GM21717 (cell line): ENCODE measurements at regions not wholly inside any gene's neighbourhood (a gene's known extent, or its start where the extent isn't known, plus 50 kb on each side); places are given as distances from the start of the nearest gene placed in this dataset.
"Not testable (repeated sequence)": the region's sequence is repeated elsewhere in the genome, so short reads cannot be mapped to it uniquely, and the experiment has no call there.

ENCODE experiments used
- ATAC-seq: cut with Tn5 transposase; IDR thresholded peaks from one replicate; pipeline ENCODE4 v1.9.1; 2021; ENCODE audit warnings: mild to moderate bottlenecking, moderate library complexity; ENCODE audit not compliant: unreplicated experiment

GRCh38 chr6:75031102-75031501 is 174.8 kb downstream of the COL12A1 start:
- not testable (repeated sequence) for ATAC-seq

- ATAC-seq: no peak
Observed at GRCh38 chr6:75029333-75029732, 176.5 kb downstream of the COL12A1 start.

- ATAC-seq: no peak
Observed at GRCh38 chr6:75025371-75025770, 180.5 kb downstream of the COL12A1 start.

DNA sequence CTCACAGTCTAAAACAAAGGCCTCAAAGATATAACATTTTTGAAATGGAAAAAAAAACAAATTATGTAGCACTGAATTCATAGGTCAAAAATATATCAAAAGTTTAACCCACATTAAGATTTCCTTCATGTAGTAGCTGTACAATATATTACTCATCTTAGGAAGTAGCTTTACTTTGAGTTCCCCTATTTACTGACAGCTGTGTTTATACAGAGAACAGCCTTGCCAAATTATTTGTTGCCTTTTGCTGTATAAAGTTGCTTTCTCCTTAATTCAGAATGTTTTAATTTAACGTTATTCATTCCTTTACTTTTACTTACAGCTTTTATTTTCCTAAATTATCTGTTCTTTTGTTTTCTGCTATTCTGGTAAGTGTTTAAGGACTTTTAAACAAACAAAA is 181.0 kb downstream of the COL12A1 start:
- no peak for ATAC-seq

GRCh38 chr6:75023634-75024033 is 182.2 kb downstream of the COL12A1 start:
- no peak for ATAC-seq

DNA sequence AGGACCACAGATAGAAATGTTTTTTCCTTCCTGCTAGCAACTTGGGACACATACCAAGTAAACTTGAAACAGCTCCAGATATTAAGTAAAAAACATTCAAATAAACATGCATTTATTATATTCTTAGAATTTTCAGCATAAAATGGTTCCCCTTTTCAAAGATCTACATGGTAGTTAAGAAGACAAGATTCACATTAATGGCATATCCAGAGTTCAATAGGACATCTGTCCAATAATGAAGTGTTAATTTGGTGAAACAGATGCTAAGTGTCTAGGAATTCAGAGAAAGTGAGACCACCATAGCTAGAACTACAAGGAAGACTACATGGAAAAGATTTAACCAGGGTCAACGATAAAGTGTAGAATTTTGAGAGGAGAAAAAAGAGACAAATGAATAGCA is 184.9 kb downstream of the COL12A1 start:
- ATAC-seq: no peak

DNA sequence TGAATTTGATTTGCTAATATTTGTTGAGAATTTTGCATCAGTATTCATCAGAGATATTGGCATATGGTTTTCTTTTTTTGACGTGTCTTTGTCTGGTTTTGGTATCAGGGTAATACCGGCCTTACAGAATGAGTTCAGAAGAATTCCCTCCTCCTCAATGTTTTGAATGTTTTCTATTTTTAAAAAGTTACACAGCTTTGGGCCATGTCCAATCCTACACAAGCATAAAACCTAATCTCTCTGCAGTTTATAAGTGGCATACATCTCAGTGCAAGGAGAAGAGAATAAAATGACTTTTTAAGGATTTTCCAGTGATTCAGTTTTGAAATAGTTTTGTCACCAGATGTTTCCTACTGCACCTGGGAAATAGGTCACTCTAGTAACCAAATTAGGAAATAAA is 185.5 kb downstream of the COL12A1 start:
- no peak for ATAC-seq

DNA sequence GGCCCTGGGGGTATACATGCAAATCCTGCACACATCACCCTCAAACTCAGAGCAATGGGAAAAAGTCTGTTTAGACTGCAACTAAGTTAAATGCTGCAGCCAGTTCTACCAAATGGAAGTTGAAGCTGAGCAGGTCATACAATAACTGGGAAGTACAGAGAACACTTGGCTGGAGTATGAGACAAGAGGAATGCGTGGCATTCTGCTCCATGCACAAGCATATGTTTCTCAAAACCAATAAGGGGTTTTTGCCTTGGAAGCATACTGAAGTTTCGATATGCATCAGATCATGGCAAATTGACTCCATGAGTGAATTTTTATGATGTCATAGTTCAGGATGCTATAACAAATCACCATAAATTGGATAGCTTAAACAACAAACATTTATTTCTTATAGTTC is 193.8 kb downstream of the COL12A1 start:
- no peak for ATAC-seq

DNA sequence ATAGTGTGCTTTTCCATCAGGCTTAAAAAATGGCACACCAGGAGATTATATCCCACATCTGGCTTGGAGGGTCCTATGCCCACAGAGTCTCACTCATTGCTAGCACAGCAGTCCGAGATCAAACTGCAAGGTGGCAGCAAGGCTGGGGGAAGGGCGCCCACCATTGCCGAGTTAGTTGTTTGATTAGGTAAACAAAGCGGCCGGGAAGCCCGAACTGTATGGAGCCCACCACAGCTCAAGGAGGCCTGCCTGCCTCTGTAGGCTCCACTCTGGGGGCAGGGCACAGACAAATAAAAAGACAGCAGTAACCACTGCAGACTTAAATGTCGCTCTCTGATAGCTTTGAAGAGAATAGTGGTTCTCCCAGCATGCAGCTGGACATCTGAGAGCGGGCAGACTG is 201.9 kb downstream of the COL12A1 start:
- not testable (repeated sequence) for ATAC-seq

- ATAC-seq: no peak
Observed at GRCh38 chr6:74997646-74998045, 208.2 kb downstream of the COL12A1 start.

DNA sequence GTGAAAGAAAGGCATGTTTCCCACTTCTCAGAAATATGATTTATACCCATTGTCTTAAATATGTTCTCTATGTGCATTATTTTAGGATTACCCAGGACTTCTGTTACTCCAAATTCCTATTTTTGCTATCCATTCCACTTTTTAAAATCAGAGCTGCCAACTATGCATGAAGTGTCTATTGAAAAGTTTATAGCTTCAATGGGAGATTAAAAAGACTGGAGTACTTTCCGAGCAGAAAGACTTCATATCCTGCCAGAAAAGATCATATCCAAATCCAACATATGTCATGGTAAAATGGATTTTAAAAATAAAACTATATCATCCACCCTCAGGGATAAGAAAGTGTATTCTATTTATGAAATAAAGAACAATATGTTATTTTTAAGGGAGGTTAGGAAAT is 212.7 kb downstream of the COL12A1 start:
- ATAC-seq: no peak

GRCh38 chr6:74991573-74992332 is 214.1 kb downstream of the COL12A1 start:
- no peak for ATAC-seq

- no peak for ATAC-seq
Observed at GRCh38 chr6:74979065-74979766, 226.6 kb downstream of the COL12A1 start.

- no peak for ATAC-seq
Observed at GRCh38 chr6:74976701-74977100, 229.2 kb downstream of the COL12A1 start.

- no peak for ATAC-seq
Observed at GRCh38 chr6:74976026-74976425, 229.8 kb downstream of the COL12A1 start.

DNA sequence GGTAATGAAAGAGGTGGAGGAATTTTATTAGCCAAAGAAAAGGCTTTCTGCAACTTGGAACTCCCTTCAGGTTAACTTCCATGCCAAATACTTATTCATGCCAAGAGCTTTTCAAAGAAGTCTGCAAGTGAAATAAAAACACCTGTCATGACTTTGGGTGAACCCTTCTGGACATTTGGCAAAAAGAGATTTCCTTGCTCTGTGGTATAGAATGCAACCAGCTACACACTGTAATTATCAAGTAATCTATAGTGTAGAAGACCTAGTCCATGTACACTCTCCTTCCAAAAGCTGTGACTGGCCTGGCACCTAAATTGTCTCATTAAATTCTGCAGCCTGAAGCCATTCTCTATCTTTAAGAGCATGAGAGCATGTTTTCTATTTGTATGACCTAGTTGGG is 232.3 kb downstream of the COL12A1 start:
- ATAC-seq: no peak

- no peak for ATAC-seq
Observed at GRCh38 chr6:74971633-74972032, 234.2 kb downstream of the COL12A1 start.

GRCh38 chr6:74969591-74970267 is 236.1 kb downstream of the COL12A1 start:
- no peak for ATAC-seq

DNA sequence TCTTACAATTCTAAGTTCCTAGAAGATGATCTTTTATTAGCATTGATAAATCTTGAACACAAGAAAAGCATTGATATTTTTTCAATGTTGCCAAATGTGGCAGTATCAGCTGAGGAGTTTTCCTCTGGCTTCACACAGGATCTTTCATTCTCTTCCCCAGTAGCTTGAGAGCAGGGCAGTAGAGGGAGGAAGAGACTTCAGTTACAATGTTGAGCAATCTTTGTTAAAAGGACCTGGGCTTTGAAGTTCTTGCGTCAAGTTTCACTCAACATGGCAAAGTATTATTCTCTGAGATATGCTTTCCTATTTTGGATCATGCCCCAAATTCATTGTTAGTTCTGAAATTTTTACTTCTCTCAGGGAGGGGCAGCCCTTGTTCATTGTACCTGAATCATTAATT is 238.0 kb downstream of the COL12A1 start:
- no peak for ATAC-seq

DNA sequence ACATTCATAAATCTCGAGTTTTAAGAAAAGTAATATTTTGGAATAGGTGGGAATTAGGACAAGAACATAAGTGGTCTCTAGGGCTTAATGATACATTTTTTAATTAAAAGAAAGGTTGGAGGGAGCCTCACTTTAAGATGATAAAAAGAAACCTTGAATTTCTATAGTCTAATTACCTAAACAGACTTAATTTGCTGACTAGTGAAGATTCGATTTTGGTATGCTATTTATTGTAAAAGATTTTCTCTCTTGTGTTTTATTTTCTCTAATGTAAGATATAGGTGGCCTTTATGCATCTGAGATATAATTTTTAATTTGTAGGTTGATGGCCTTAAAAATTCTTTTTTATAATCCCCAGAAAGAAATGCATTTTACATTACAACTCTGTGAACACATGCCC is 239.1 kb downstream of the COL12A1 start:
- ATAC-seq: no peak

DNA sequence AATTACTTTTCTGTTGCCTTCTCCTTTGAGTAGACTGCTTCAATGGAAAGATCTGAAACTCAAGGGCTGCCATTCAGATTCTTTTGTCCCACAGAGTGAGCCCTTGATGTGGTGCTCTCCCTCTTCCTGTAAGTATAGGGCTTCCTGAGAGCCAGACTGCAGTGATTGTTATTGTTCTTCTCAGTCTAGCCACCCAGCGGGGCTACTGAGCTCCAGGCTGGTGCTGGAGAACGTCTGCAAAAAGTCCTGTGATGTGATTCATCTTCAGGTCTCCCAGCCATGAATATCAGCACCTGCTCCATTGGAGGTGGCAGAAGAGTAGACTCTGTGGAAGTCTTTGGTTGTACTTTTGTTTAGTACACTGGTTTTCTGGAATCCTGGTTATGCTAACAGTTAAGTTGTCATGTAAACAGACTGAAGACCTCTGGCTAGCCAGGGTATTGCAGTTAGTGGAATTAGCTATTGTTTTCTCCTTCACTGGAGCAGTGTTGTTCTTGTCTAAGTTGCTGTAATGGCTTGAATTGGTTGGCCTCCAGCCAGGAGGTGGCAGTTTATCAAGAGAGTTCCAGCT is 240.9 kb downstream of the COL12A1 start:
- no peak for ATAC-seq
